ENCODE measurements at regions not wholly inside any gene's neighbourhood (a gene's known extent, or its start where the extent isn't known, plus 50 kb on each side); places are given as distances from the start of the nearest gene placed in this dataset.

GRCh38 chr1:29669158-29669871 lies 433.0 kb downstream of the PTPRU start:
- Histone ChIP-seq H3K27ac (ENCODE audit: low read depth, low read length) (no peak overlapping the region), H3K36me3 (ENCODE audit: control insufficient read depth, low read length) (no peaks in the 10 kb centered on the region), H3K9me3 (ENCODE audit: control insufficient read depth, insufficient read depth, low read length) (no peaks in the 10 kb centered on the region), H3K79me2 (ENCODE audit: control insufficient read depth, low read length) (no peaks in the 10 kb centered on the region), H3K9me2 (replicated peaks; ENCODE audit: control insufficient read depth, low read length) (no peaks in the 10 kb centered on the region), H3K4me2 (ENCODE audit: low read length) (no peak overlapping the region), H4K20me1 (ENCODE audit: control insufficient read depth, insufficient read depth, low read depth, low read length) (no peaks in the 10 kb centered on the region), H3K27me3 (ENCODE audit: control insufficient read depth, low read length) (peaks cover 4% of the 10 kb centered on the region), H3K4me3 (ENCODE audit: low read length) (no peak overlapping the region), H3F3A (ENCODE audit: control insufficient read depth, insufficient read depth) (no peaks in the 10 kb centered on the region), H3K4me1 (ENCODE audit: control insufficient read depth, low read length) (no peaks in the 10 kb centered on the region)
- no peak for TF ChIP-seq EZH2phosphoT487 (IDR thresholded peaks at IDR 0.05; ENCODE audit: borderline replicate concordance, low read length)
- no peak for TF ChIP-seq CTCF (IDR thresholded peaks at IDR 0.05; ENCODE audit: low read depth, low read length, poor library complexity, severe bottlenecking)

- Histone ChIP-seq H3K36me3 (ENCODE audit: control insufficient read depth, low read length) (no peaks in the 10 kb centered on the region), H3K27ac (ENCODE audit: low read depth, low read length) (no peak overlapping the region), H3F3A (ENCODE audit: control insufficient read depth, insufficient read depth) (no peaks in the 10 kb centered on the region), H3K4me2 (ENCODE audit: low read length) (no peak overlapping the region), H3K4me1 (ENCODE audit: control insufficient read depth, low read length) (no peaks in the 10 kb centered on the region), H3K27me3 (ENCODE audit: control insufficient read depth, low read length) (peaks cover 4% of the 10 kb centered on the region), H3K9me3 (ENCODE audit: control insufficient read depth, insufficient read depth, low read length) (no peaks in the 10 kb centered on the region), H3K9me2 (replicated peaks; ENCODE audit: control insufficient read depth, low read length) (no peaks in the 10 kb centered on the region), H3K79me2 (ENCODE audit: control insufficient read depth, low read length) (no peaks in the 10 kb centered on the region), H3K4me3 (ENCODE audit: low read length) (no peak overlapping the region), H4K20me1 (ENCODE audit: control insufficient read depth, insufficient read depth, low read depth, low read length) (no peaks in the 10 kb centered on the region)
- no peak for TF ChIP-seq CTCF (IDR thresholded peaks at IDR 0.05; ENCODE audit: low read depth, low read length, poor library complexity, severe bottlenecking)
- TF ChIP-seq EZH2phosphoT487 (IDR thresholded peaks at IDR 0.05; ENCODE audit: borderline replicate concordance, low read length): no peak
These were observed 432.3 kb downstream of the PTPRU start for GRCh38 chr1:29668551-29669157.

GRCh38 chr1:29667951-29668350 lies 431.6 kb downstream of the PTPRU start:
- no peaks in the 10 kb centered on the region for H3K79me2 ChIP-seq (ENCODE audit: control insufficient read depth, low read length)
- no peaks in the 10 kb centered on the region for H3K4me1 ChIP-seq (ENCODE audit: control insufficient read depth, low read length)
- no peak overlapping the region for H3K4me3 ChIP-seq (ENCODE audit: low read length)
- TF ChIP-seq EZH2phosphoT487 (IDR thresholded peaks at IDR 0.05; ENCODE audit: borderline replicate concordance, low read length) (no peak), CTCF (IDR thresholded peaks at IDR 0.05; ENCODE audit: low read depth, low read length, poor library complexity, severe bottlenecking) (no peak)
- peaks cover 4% of the 10 kb centered on the region for H3K27me3 ChIP-seq (ENCODE audit: control insufficient read depth, low read length)
- no peaks in the 10 kb centered on the region for H3K36me3 ChIP-seq (ENCODE audit: control insufficient read depth, low read length)
- H3K9me3 ChIP-seq (ENCODE audit: control insufficient read depth, insufficient read depth, low read length): no peaks in the 10 kb centered on the region
- no peaks in the 10 kb centered on the region for H3K9me2 ChIP-seq (replicated peaks; ENCODE audit: control insufficient read depth, low read length)
- no peaks in the 10 kb centered on the region for H4K20me1 ChIP-seq (ENCODE audit: control insufficient read depth, insufficient read depth, low read depth, low read length)
- no peak overlapping the region for H3K4me2 ChIP-seq (ENCODE audit: low read length)
- H3F3A ChIP-seq (ENCODE audit: control insufficient read depth, insufficient read depth): no peaks in the 10 kb centered on the region
- H3K27ac ChIP-seq (ENCODE audit: low read depth, low read length): no peak overlapping the region
